Renal cortex interstitium (tissue), 11 donors: ENCODE measurements at regions not wholly inside any gene's neighbourhood (a gene's known extent, or its start where the extent isn't known, plus 50 kb on each side); places are given as distances from the start of the nearest gene placed in this dataset.
"Not testable (repeated sequence)": the region's sequence is repeated elsewhere in the genome, so short reads cannot be mapped to it uniquely, and the experiment has no call there.

Experiments used
- DNase-seq, 11 donors: peaks; one replicate each; pipeline ENCODE4 v3.0.0-alpha.2; 2013; ENCODE audit warnings: low read depth in 9 of 11, low spot score in 4 of 11; ENCODE audit errors: extremely low read depth in 1 of 11

- DNase-seq = no peak
These were observed 247.1 kb upstream of the PITX2 start for GRCh38 chr4:110869862-110870572.

GRCh38 chr4:110876214-110876613, 253.3 kb upstream of the PITX2 start:
- not testable (repeated sequence) for DNase-seq

- no peak for DNase-seq
These were observed 254.0 kb upstream of the PITX2 start for GRCh38 chr4:110876866-110877265.

DNA sequence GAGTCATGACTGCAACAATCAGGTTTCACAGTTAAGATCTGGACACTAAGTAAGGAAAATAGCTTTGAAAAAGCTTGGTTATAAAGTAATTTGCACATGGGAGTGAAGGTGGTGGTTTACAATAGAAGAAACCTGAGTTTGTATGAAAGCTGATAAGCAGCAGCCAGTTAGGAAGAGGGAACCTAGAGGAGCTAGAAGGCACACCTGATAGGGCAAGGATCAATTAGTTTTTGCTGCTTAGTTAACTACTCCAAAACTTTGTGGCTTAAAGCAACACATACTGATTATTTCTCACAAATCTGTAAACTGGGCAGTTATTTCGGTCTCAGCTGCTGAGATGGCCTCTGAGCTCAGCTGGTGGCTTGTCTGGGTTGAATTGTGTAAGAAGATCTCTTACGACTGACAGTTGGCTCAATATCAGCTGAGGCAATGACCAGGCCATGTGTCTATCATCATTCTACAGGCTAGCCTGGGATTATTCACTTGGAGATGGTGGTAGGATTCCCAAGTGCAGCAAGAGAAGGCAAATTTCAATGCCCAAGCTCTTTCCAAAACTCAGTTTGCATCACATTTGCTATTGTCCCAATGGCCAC, 255.0 kb upstream of the PITX2 start:
- no peak for DNase-seq

DNA sequence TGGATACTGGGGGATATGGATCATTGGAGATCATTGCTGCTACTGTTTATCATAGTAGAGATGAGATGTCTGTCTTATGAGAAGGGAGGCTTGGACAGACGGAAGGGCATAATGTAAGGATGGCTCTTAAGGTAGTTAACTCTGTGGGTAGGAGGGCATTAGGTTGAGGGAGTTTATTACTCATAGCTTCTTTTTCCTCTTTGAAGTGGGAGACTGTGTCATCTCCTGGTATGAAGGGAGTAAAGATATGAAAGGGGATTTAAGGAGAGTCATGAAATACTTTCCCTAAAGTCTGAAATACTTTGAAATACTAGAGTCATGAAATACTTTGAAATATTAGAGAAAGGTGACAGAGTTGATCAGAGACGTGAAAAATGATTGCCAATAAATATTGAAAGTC, 255.5 kb upstream of the PITX2 start:
- no peak for DNase-seq

- no peak for DNase-seq
These were observed 256.1 kb upstream of the PITX2 start for GRCh38 chr4:110878956-110879355.

DNA sequence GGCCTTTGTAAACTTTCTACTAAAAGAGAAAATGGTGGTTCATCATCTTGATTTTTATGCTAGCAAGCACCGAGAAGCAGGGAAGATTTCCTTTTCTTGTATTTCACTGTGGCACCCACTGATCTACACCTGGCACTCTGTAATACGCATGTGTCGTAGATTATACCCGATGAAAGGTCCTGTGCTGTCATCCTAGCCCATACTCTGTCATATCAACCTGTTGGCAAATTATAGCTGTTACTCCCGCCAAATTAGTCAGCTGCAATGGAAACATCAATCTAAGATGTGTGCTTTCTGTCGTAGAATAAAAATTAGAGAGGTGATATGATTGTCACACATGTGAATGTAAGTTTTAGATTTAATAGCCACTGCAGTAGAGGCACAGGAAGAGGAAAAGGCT, 263.4 kb upstream of the PITX2 start:
- DNase-seq = no peak

- DNase-seq = no peak
These were observed 264.0 kb upstream of the PITX2 start for GRCh38 chr4:110886856-110887255.

GRCh38 chr4:110897784-110898183, 274.9 kb upstream of the PITX2 start:
- DNase-seq = no peak

DNA sequence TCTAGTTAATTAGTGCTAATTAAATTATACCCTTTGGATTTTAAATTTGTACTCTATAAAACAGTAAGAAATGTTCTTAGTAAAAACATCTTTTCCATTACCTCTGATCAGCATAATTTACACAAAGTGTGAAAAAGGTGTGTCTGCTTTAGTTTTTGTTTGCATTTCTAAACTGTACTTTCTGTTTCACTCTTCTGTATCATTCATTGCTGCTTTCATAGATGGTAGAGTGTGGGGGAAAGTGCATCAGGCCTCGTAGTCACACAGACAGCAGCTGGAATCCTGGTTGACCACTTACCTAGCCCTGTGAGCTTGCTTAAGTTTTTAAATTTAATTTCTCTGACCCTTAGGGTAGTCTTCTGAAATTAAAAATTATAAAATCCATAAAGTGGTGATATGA, 275.4 kb upstream of the PITX2 start:
- no peak for DNase-seq

DNA sequence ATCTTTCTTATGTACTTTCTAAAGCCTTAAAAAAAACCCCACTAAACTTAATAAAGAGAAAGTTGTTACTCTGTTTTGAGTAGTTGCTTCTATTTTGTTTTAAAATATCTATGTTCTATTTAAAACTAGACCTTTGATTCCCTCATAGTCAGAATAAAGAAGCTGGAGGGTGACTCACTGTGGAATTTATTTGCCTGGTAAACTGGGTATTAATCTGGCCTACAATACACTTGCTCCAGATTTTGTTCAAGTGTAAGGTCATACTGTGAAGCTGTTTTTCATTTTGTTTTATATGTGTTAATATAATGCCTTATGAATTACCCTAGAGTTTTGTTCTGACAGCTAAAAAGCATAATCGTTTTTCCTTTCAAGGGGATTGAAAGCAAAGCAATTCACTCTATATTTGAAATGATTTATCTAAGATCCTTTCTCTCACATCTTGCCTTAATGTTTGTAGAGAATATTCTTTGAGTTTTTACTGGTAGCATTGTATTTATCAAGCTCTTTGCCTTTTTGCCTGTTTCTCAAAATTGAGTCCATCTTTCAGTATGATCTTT, 277.4 kb upstream of the PITX2 start:
- no peak for DNase-seq

DNA sequence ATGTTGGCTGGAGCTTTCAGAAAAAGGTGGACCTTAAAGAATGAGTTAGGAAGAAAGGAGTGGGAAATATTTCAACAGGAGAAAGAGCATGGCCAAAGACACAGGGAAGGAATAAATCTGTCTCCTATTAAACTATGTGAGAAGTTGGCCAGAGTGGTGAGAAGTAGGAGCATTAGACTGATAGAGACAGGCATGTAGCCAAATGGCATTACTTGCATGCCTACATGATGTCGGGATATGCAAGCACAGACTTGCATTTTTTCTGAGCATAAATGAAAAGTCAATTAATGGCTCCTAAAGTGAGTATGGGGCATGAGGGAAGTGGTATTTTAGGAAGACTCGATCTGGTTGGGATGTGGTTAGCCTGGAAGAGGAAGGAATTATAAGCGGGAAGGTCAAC, 279.6 kb upstream of the PITX2 start:
- no peak for DNase-seq

- DNase-seq = no peak
These were observed 281.7 kb upstream of the PITX2 start for GRCh38 chr4:110904435-110905065.

DNA sequence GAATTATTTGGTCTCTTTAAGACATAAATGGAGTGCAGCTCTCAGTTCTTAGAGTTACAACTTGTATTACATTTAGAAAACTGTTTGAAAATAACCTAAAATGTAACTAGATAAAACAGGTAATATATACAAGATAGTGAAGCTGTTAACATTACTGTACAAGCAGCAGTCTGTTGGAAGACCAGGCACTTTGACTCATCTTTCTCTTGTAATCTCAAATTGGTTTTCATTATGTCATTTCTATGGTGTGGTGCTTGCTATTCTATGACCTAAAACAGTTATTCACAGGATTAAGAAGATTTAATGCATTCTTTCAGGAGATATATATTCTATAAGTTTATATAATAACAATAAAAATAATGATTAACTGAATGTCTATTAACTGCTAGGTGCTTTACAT, 282.5 kb upstream of the PITX2 start:
- no peak for DNase-seq

- DNase-seq = no peak
These were observed 285.0 kb upstream of the PITX2 start for GRCh38 chr4:110907801-110908313.

DNA sequence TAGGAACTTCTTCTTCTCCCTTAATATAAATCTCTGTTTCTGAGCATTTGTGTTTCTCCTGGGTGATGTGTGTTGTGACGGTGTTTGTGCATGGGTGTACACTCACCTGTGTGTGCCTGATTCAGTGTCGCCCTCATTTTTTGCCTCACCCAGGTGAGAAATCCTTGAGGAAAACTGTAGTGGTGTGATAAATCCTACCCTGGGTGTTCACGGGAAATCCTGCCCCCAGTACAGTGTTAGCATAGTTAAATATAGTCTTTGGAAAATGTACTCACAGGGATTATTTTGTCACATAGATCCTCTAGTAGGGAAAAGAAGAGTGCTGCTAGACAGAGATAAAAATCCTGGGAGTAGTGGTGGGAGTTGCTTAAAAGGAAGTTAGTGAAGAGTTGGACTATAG, 291.9 kb upstream of the PITX2 start:
- no peak for DNase-seq

DNA sequence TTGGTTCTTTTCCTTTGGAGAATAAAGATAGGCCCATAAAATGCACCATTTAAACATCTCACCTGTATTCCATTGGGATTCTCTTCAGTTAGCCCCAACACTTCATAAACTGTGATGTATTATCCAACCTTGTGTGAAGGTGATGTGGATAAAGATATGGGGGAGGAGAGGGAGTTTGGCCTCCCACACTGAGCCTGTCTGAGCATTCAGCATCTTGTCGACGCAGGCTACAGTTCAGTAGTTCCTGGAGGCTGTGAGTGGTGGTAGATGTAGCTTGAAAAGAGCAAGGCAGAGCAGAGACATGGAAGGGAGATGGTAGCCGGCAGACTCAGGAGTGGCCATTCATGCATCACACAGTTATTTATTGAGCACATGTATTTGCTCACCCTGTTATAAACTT, 292.4 kb upstream of the PITX2 start:
- DNase-seq = peak in 5 of 11 donors; percentile 3 to 28 (median 14)

DNA sequence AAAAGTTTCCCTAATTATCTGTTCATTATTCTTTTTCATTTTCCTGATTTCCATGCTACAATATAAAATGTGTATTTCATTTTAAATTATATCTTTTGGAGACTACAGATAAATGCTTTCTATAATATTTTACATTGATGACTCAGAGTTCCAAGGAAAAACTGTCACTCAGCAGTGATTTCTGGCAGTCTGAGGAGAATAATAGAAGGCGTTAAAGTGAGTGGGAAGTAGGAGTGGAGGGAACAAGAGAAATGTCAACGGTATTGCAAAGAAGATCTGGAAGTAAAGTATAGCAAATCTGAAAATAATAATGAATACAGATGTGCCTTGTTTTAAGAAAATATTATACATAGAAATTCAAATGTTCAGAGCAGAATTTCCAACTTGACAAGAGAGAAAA, 293.6 kb upstream of the PITX2 start:
- no peak for DNase-seq

DNA sequence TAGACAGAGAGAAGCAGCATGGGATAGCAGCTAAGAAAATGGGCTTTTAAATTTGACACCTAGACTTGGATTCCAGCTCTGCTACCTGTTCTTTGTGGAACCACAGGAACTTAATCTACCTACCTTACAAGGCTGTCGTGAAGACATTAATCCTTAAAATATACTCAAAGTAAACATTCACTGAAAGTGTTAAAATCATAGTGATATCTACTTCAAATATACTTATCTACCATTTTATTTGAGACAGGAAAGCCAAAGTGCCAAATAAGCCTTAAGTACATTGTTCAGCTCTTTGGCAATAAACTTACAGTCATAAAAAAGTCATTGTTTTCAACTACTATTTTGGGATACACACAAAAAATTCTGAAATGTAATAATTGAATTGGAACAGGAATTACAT, 295.0 kb upstream of the PITX2 start:
- DNase-seq = no peak

DNA sequence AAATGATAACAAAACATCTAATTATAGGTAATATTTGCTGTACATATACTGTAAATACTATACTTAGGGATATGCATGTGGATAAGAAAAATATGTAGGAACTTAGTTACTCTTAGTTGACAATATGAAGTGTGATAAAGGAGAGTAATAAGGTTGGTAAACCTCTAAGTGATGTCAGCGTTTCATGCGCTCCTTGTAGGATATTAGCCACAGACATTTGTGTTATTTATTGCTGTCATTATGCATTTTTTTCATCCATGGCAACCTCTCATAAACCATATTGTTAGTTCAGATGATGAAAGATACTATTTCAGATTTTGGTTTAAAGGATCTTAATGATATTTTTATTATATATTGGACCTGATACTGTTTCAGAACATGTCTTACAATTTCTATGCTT, 298.1 kb upstream of the PITX2 start:
- DNase-seq = no peak
